ENCODE measurements at regions not wholly inside any gene's neighbourhood (a gene's known extent, or its start where the extent isn't known, plus 50 kb on each side); places are given as distances from the start of the nearest gene placed in this dataset.

GRCh38 chr13:107937848-107938247 is 277.5 kb downstream of the LIG4 start:
- dilution Hi-C loops (cut with MboI; ENCODE audit: extremely low pct_ligation_motif_present, low sequenced_read_pairs) (no loop called here), intact Hi-C loops (cut with micrococcal nuclease) (no loop called here)
- H3K4me2 ChIP-seq (ENCODE audit: insufficient read depth, low read length) = no peak overlapping the region
- no peaks in the 10 kb centered on the region for H3K4me1 ChIP-seq (ENCODE audit: control insufficient read depth, extremely low read depth, insufficient read depth, low read length)
- DNase-seq (ENCODE audit: low read depth, low spot score) (no peak), FAIRE-seq (no peak)
- H3K9ac ChIP-seq (replicated peaks; ENCODE audit: extremely low read depth, insufficient read depth, low read length) = no peak overlapping the region
- no peaks in the 10 kb centered on the region for H3K9me1 ChIP-seq (replicated peaks; ENCODE audit: control insufficient read depth, extremely low read depth, insufficient read depth, low read length)
- H4K20me1 ChIP-seq (replicated peaks; ENCODE audit: control insufficient read depth, extremely low read depth, insufficient read depth, low read length) = no peaks in the 10 kb centered on the region
- H3K27me3 ChIP-seq (ENCODE audit: control insufficient read depth in 2 of 2, insufficient read depth in 2 of 2, low read length in 2 of 2) = no peaks in the 10 kb centered on the region
- H3K27ac ChIP-seq (ENCODE audit: insufficient read depth, low read depth, low read length) = no peak overlapping the region
- ChIA-PET POLR2A (no interaction called here), CTCF (no interaction called here)
- TF ChIP-seq JUN (IDR thresholded peaks at IDR 0.05; ENCODE audit: borderline replicate concordance, insufficient read depth, insufficient read length, low read depth) (no peak), POLR2AphosphoS5 (IDR thresholded peaks at IDR 0.05; ENCODE audit: insufficient read depth, low read depth, low read length) (no peak), EZH2 (IDR thresholded peaks at IDR 0.05; ENCODE audit: borderline replicate concordance, low read depth, low read length, severe bottlenecking) (no peak), CTCF (IDR thresholded peaks at IDR 0.05; ENCODE audit: extremely low read depth in 1 of 2, insufficient read depth in 1 of 2, low read depth in 1 of 2, low read length in 2 of 2) (no peak), MYC (IDR thresholded peaks at IDR 0.05; ENCODE audit: low read depth, low read length) (no peak), POLR2A (IDR thresholded peaks at IDR 0.05; ENCODE audit: low read depth, low read length) (no peak)
- no peaks in the 10 kb centered on the region for H3K9me3 ChIP-seq (replicated peaks; ENCODE audit: control insufficient read depth, insufficient read depth, low read length)
- BruUV-seq (replicated peaks) = no TSS peak
- no peaks in the 10 kb centered on the region for H3K79me2 ChIP-seq (ENCODE audit: control insufficient read depth, insufficient read depth, low read length)
- H3K4me3 ChIP-seq (replicated peaks in 1 of 3; ENCODE audit: insufficient read depth in 1 of 3, low read depth in 1 of 3, low read length in 3 of 3) = no peak overlapping the region
- H2AFZ ChIP-seq (ENCODE audit: low read depth, low read length) = no peak overlapping the region
- H3K36me3 ChIP-seq (ENCODE audit: control insufficient read depth in 2 of 2, extremely low read depth in 1 of 2, insufficient read depth in 2 of 2, low read length in 2 of 2) = no peaks in the 10 kb centered on the region

GRCh38 chr13:107931056-107931455 is 284.3 kb downstream of the LIG4 start:
- Histone ChIP-seq H3K9me1 (replicated peaks; ENCODE audit: control insufficient read depth, extremely low read depth, insufficient read depth, low read length) (no peaks in the 10 kb centered on the region), H3K4me3 (replicated peaks in 1 of 3; ENCODE audit: insufficient read depth in 1 of 3, low read depth in 1 of 3, low read length in 3 of 3) (no peak overlapping the region), H2AFZ (ENCODE audit: low read depth, low read length) (no peak overlapping the region), H3K27ac (ENCODE audit: insufficient read depth, low read depth, low read length) (no peak overlapping the region), H3K4me2 (ENCODE audit: insufficient read depth, low read length) (no peak overlapping the region), H4K20me1 (replicated peaks; ENCODE audit: control insufficient read depth, extremely low read depth, insufficient read depth, low read length) (no peaks in the 10 kb centered on the region), H3K36me3 (ENCODE audit: control insufficient read depth in 2 of 2, extremely low read depth in 1 of 2, insufficient read depth in 2 of 2, low read length in 2 of 2) (no peaks in the 10 kb centered on the region), H3K9ac (replicated peaks; ENCODE audit: extremely low read depth, insufficient read depth, low read length) (no peak overlapping the region), H3K27me3 (ENCODE audit: control insufficient read depth in 2 of 2, insufficient read depth in 2 of 2, low read length in 2 of 2) (no peaks in the 10 kb centered on the region), H3K79me2 (ENCODE audit: control insufficient read depth, insufficient read depth, low read length) (no peaks in the 10 kb centered on the region), H3K4me1 (ENCODE audit: control insufficient read depth, extremely low read depth, insufficient read depth, low read length) (no peaks in the 10 kb centered on the region), H3K9me3 (replicated peaks; ENCODE audit: control insufficient read depth, insufficient read depth, low read length) (no peaks in the 10 kb centered on the region)
- DNase-seq (ENCODE audit: low read depth, low spot score) (no peak), FAIRE-seq (no peak)
- TF ChIP-seq FOS (IDR thresholded peaks at IDR 0.05; ENCODE audit: borderline replicate concordance, insufficient read depth, low read length) = no peak
- intact Hi-C loops (cut with micrococcal nuclease) (no loop called here), dilution Hi-C loops (cut with MboI; ENCODE audit: extremely low pct_ligation_motif_present, low sequenced_read_pairs) (no loop called here)
- no TSS peak for BruUV-seq (replicated peaks)
- ChIA-PET POLR2A (no interaction called here), CTCF (no interaction called here)
